A549 (cell line): ENCODE measurements at regions not wholly inside any gene's neighbourhood (a gene's known extent, or its start where the extent isn't known, plus 50 kb on each side); places are given as distances from the start of the nearest gene placed in this dataset.

Experiments
- ATAC-seq, 2 experiments: fragments of 200-7000 bp in 1 of 2; fragments of >200 bp in 1 of 2; cut with Nextera tagmentation in 1 of 2; cut with Tn5 transposase in 1 of 2; 3 replicates each; pipeline versions ENCODE4 v1.8.0 to v1.9.1; 2018 to 2020; ENCODE audit warnings: mild to moderate bottlenecking in 1 of 2, moderate library complexity in 1 of 2
- CTCF ChIA-PET: fragments of 300-600 bp; sonication (Branson Sonifier 250); formaldehyde crosslinking; extraction: SDS; loops from one replicate; lab custom pipeline; 2021; ENCODE audit warnings: antibody characterized with exemption, inconsistent platforms; lab: Yijun Ruan, JAX
- POLR2A ChIA-PET: fragments of 350-600 bp; formaldehyde crosslinking; extraction: SDS; loops from one replicate; lab custom pipeline; 2021; ENCODE audit warnings: antibody characterized with exemption, inconsistent platforms; lab: Yijun Ruan, JAX
- DNase-seq, 2 experiments: peaks; one replicate each; pipeline versions ENCODE4 v3.0.0 to v3.0.0-alpha.2; 2011 to 2016; ENCODE audit warnings: low read depth in 1 of 2, low spot score in 1 of 2
- FAIRE-seq: peaks from 2 replicates; lab custom pipeline; 2011; peaks lifted over from hg19 to GRCh38; lab: Jason Lieb, UNC
- H3K27ac ChIP-seq, 2 experiments: fragments of >200 bp; sonication (Bioruptor Twin); formaldehyde crosslinking; 3 replicates each; pipeline ENCODE4 v1.5.1; 2016 to 2017
- H3K4me1 ChIP-seq: fragments of >200 bp; sonication (Bioruptor Twin); formaldehyde crosslinking; 3 replicates; pipeline ENCODE4 v1.6.1; 2016
- H3K4me2 ChIP-seq: fragments of >200 bp; sonication (Bioruptor Twin); formaldehyde crosslinking; 3 replicates; pipeline ENCODE4 v1.6.1; 2016
- H3K4me3 ChIP-seq: fragments of >200 bp; sonication (Bioruptor Twin); formaldehyde crosslinking; 3 replicates; pipeline ENCODE4 v1.5.1; 2016
- H3K9me3 ChIP-seq: fragments of >200 bp; sonication (Bioruptor Twin); formaldehyde crosslinking; 3 replicates; pipeline ENCODE4 v1.6.1; 2016
- ATOH8 ChIP-seq: fragments of 250-450 bp; sonication (Bioruptor Pico); IDR thresholded peaks from 2 replicates; pipeline ENCODE4 v1.5.0; 2020; ENCODE audit warnings: low read depth, mild to moderate bottlenecking, moderate library complexity
- CTCF ChIP-seq: fragments of >200 bp; sonication (Bioruptor Twin); formaldehyde crosslinking; IDR thresholded peaks from 3 replicates; pipeline ENCODE4 v1.5.1; 2016
- ELK1 ChIP-seq: fragments of 150-350 bp; IDR thresholded peaks from 2 replicates; pipeline ENCODE4 v1.6.1; 2014; ENCODE audit warnings: low read depth, mild to moderate bottlenecking, low read length
- EP300 ChIP-seq, 2 experiments: fragments of >200 bp; sonication (Bioruptor Twin); formaldehyde crosslinking; IDR thresholded peaks; 2 replicates in 1 of 2; 3 replicates in 1 of 2; pipeline ENCODE4 v1.6.1; 2016 to 2017
- FOSB ChIP-seq: fragments of 250-450 bp; sonication (Bioruptor Pico); IDR thresholded peaks from 2 replicates; pipeline ENCODE4 v1.5.0; 2020; ENCODE audit warnings: mild to moderate bottlenecking, moderate library complexity
- FOSL2 ChIP-seq, 2 experiments: fragments of 450-650 bp in 1 of 2; fragments of >200 bp in 1 of 2; sonication (Bioruptor Twin) in 1 of 2; formaldehyde crosslinking; IDR thresholded peaks; 2 replicates each; pipeline versions ENCODE4 v1.5.0 to v1.6.1; 2016 to 2020; ENCODE audit warnings: mild to moderate bottlenecking in 1 of 2, moderate library complexity in 1 of 2
- FOXS1 ChIP-seq: fragments of 250-450 bp; sonication (Bioruptor Pico); IDR thresholded peaks from 2 replicates; pipeline ENCODE4 v1.5.0; 2020; ENCODE audit warnings: mild to moderate bottlenecking, moderate library complexity
- GATA3 ChIP-seq: IDR thresholded peaks from 2 replicates; pipeline ENCODE4 v1.6.1; 2012; ENCODE audit warnings: borderline replicate concordance
- HES2 ChIP-seq: fragments of >200 bp; sonication (Bioruptor Twin); formaldehyde crosslinking; IDR thresholded peaks from 2 replicates; pipeline ENCODE4 v1.6.1; 2016
- HOXA7 ChIP-seq: fragments of 250-450 bp; sonication (Bioruptor Pico); IDR thresholded peaks from 2 replicates; pipeline ENCODE4 v1.5.0; 2020; ENCODE audit warnings: mild to moderate bottlenecking, moderate library complexity
- HOXB13 ChIP-seq: fragments of 250-450 bp; sonication (Bioruptor Pico); IDR thresholded peaks from 2 replicates; pipeline ENCODE4 v1.5.0; 2020; ENCODE audit warnings: low read depth, mild to moderate bottlenecking, moderate library complexity
- HOXB5 ChIP-seq: fragments of 250-450 bp; sonication (Bioruptor Pico); IDR thresholded peaks from 2 replicates; pipeline ENCODE4 v1.5.0; 2020; ENCODE audit warnings: mild to moderate bottlenecking, moderate library complexity
- KDM5A ChIP-seq: fragments of 200-600 bp; sonication (generic); IDR thresholded peaks from 2 replicates; pipeline ENCODE4 v1.6.1; 2016; ENCODE audit warnings: antibody characterized with exemption, mild to moderate bottlenecking
- MAX ChIP-seq: IDR thresholded peaks from 2 replicates; pipeline ENCODE4 v1.6.1; 2012
- NFE2L2 ChIP-seq: fragments of 150-350 bp; conservative IDR thresholded peaks from 2 replicates; pipeline ENCODE4 v1.6.1; 2014; ENCODE audit warnings: low read length
- NPAS2 ChIP-seq: fragments of 250-450 bp; sonication (Bioruptor Pico); IDR thresholded peaks from 2 replicates; pipeline ENCODE4 v1.8.0; 2022; ENCODE audit warnings: mild to moderate bottlenecking, moderate library complexity, borderline replicate concordance
- PHF8 ChIP-seq: fragments of 200-600 bp; sonication (generic); IDR thresholded peaks from 2 replicates; pipeline ENCODE4 v1.6.1; 2016; ENCODE audit warnings: low read depth, mild to moderate bottlenecking, antibody characterized with exemption, moderate library complexity, borderline replicate concordance
- RAD21 ChIP-seq, 2 experiments: fragments of >200 bp in 1 of 2; sonication (Bioruptor Twin) in 1 of 2; formaldehyde crosslinking in 1 of 2; IDR thresholded peaks in 1 of 2; conservative IDR thresholded peaks in 1 of 2; 2 replicates in 1 of 2; 3 replicates in 1 of 2; pipeline ENCODE4 v1.6.1; 2012 to 2018; ENCODE audit warnings: inconsistent platforms in 1 of 2
- RARB ChIP-seq: fragments of 250-450 bp; sonication (Bioruptor Pico); IDR thresholded peaks from 2 replicates; pipeline ENCODE4 v1.8.0; 2021; ENCODE audit warnings: mild to moderate bottlenecking, moderate library complexity
- SMC3 ChIP-seq: fragments of >200 bp; sonication (Bioruptor Twin); formaldehyde crosslinking; IDR thresholded peaks from 3 replicates; pipeline ENCODE4 v1.6.1; 2018; ENCODE audit warnings: inconsistent platforms
- SREBF2 ChIP-seq: fragments of 450-650 bp; IDR thresholded peaks from 2 replicates; pipeline ENCODE4 v1.6.1; 2014; ENCODE audit warnings: mild to moderate bottlenecking, moderate library complexity
- ZFP36 ChIP-seq: fragments of 450-650 bp; IDR thresholded peaks from 2 replicates; pipeline ENCODE4 v1.6.1; 2014; ENCODE audit warnings: borderline replicate concordance; ENCODE audit not compliant: partially characterized antibody
- WGBS: methylation state at CpG from one replicate; pipeline ENCODE4 v1.1.6; 2017; ENCODE audit errors: missing lambda C conversion rate; 5-methylcytosine and 5-hydroxymethylcytosine counted together

GRCh38 chr18:27619906-27620305 lies 434.8 kb upstream of the CHST9 start:
- FAIRE-seq, result no peak

GRCh38 chr18:27619090-27619772 lies 434.1 kb upstream of the CHST9 start:
- CTCF ChIA-PET, result interaction anchor here (1.1 kb wide), 1 partner anchor 11 kb away, joined by 3 read pairs; no protein-coding TSS in a partner anchor
- no peaks in the 10 kb centered on the region for H3K9me3 ChIP-seq
- WGBS, result 35% methylated on average over 6 of the region's 6 CpGs
- POLR2A ChIA-PET, result no interaction called here
- no peak for ATAC-seq
- no peak for DNase-seq
- no peaks in the 10 kb centered on the region for H3K4me1 ChIP-seq
- H3K4me2 ChIP-seq, result no peak overlapping the region
- TF ChIP-seq HES2 (no peak), RAD21 (conservative IDR thresholded peaks at IDR 0.05 in 1 of 2, IDR thresholded peaks at IDR 0.05 in 1 of 2) (no peak)
- no peak for FAIRE-seq
- no peak overlapping the region for H3K27ac ChIP-seq
- H3K4me3 ChIP-seq, result no peak overlapping the region

More at GRCh38 chr18:27619906-27620305, 434.8 kb upstream of the CHST9 start:
- CTCF ChIA-PET, result interaction anchor here (1.1 kb wide), 1 partner anchor 11 kb away, joined by 3 read pairs; no protein-coding TSS in a partner anchor
- DNase-seq (no peak), ATAC-seq (no peak)
- TF ChIP-seq SMC3, result no peak
- no peak for TF ChIP-seq SREBF2
- TF ChIP-seq HOXB13 (CRISPR knock-in tag), result no peak
- TF ChIP-seq RARB (CRISPR knock-in tag), result no peak
- no peak for TF ChIP-seq ELK1
- no peak for TF ChIP-seq HOXA7
- TF ChIP-seq KDM5A, result no peak
- no peak for TF ChIP-seq PHF8
- no peak for TF ChIP-seq HOXB5 (CRISPR knock-in tag)
- TF ChIP-seq CTCF, result no peak
- no peak for TF ChIP-seq ATOH8 (CRISPR knock-in tag)
- WGBS, result 27% methylated on average over 4 of the region's 4 CpGs
- H3K4me2 ChIP-seq, result no peak overlapping the region
- no peak overlapping the region for H3K4me3 ChIP-seq
- H3K27ac ChIP-seq, result no peak overlapping the region
- no peaks in the 10 kb centered on the region for H3K9me3 ChIP-seq
- H3K4me1 ChIP-seq, result no peaks in the 10 kb centered on the region
- POLR2A ChIA-PET, result no interaction called here

- Histone ChIP-seq H3K4me2 (no peak overlapping the region), H3K27ac (no peak overlapping the region), H3K4me3 (no peak overlapping the region), H3K4me1 (no peaks in the 10 kb centered on the region), H3K9me3 (no peaks in the 10 kb centered on the region)
- ChIA-PET CTCF (no interaction called here), POLR2A (no interaction called here)
- DNase-seq (no peak), FAIRE-seq (no peak), ATAC-seq (no peak)
- 40% methylated on average over 4 of the region's 4 CpGs for WGBS
- no peak for TF ChIP-seq NPAS2
- TF ChIP-seq MAX, result no peak
- no peak for TF ChIP-seq FOSB (CRISPR knock-in tag)
- no peak for TF ChIP-seq FOSL2 (IDR thresholded peaks at IDR 0.05)
- no peak for TF ChIP-seq FOSL2 (CRISPR knock-in tag; IDR thresholded peaks at IDR 0.05)
- TF ChIP-seq KDM5A, result no peak
- no peak for TF ChIP-seq EP300 (IDR thresholded peaks at IDR 0.05)
- TF ChIP-seq CTCF, result no peak
- TF ChIP-seq GATA3, result no peak
- no peak for TF ChIP-seq ELK1
- TF ChIP-seq FOXS1 (CRISPR knock-in tag), result no peak
- no peak for TF ChIP-seq NFE2L2
- TF ChIP-seq ZFP36, result no peak
These were observed 431.2 kb upstream of the CHST9 start for GRCh38 chr18:27616324-27616723.
